IMR-90 (cell line): ENCODE measurements at regions not wholly inside any gene's neighbourhood (a gene's known extent, or its start where the extent isn't known, plus 50 kb on each side); places are given as distances from the start of the nearest gene placed in this dataset.

Experiments used
- BHLHE40 ChIP-seq: fragments of 150-350 bp; IDR thresholded peaks from 2 replicates; pipeline ENCODE4 v1.6.1; 2016; ENCODE audit warnings: mild to moderate bottlenecking, low read depth, low read length
- CEBPB ChIP-seq: IDR thresholded peaks from 2 replicates; pipeline ENCODE4 v1.6.1; 2012; ENCODE audit warnings: low read depth, low read length, improper control_type of control experiment
- CTCF ChIP-seq: conservative IDR thresholded peaks from 2 replicates; pipeline ENCODE4 v1.5.1; 2012; ENCODE audit warnings: mild to moderate bottlenecking, low read depth, low read length, improper control_type of control experiment
- ELK1 ChIP-seq: fragments of 150-350 bp; IDR thresholded peaks from 2 replicates; pipeline ENCODE4 v1.6.1; 2016; ENCODE audit warnings: low read depth, mild to moderate bottlenecking, low read length, moderate library complexity, borderline replicate concordance
- NFE2L2 ChIP-seq: fragments of 150-350 bp; IDR thresholded peaks from 2 replicates; pipeline ENCODE4 v1.6.1; 2016; ENCODE audit warnings: low read depth, mild to moderate bottlenecking, low read length
- POLR2A ChIP-seq: IDR thresholded peaks from 2 replicates; pipeline ENCODE4 v1.6.1; 2012; ENCODE audit warnings: mild to moderate bottlenecking, low read depth, low read length

- TF ChIP-seq CEBPB: no peak
- TF ChIP-seq CTCF: no peak
- no peak for TF ChIP-seq BHLHE40
- no peak for TF ChIP-seq NFE2L2
- TF ChIP-seq ELK1: no peak
- no peak for TF ChIP-seq POLR2A
Measured at GRCh38 chr2:39511605-39512433, 74.7 kb upstream of the MAP4K3 start.
